ENCODE measurements at regions not wholly inside any gene's neighbourhood (a gene's known extent, or its start where the extent isn't known, plus 50 kb on each side); places are given as distances from the start of the nearest gene placed in this dataset.

DNA sequence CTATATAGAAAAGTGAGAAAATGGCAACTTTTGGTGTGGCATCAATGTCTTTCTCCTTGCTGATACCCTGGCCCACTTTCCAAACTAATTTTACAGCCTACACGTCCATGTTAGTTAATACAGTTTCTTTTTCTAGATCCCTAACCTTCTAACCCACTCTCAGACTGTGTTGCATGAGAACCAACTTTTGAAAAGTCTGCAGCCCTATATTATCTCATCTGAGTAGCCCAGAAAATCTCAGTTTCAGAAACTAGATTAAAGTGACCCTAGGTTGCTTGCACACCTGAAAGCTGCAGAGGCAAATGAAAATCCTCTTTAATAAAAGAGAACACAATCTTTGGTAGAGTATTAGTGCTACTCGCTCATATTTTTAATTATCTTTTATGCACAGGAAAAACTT is 371.6 kb upstream of the EMCN start:
- no peaks in the 10 kb centered on the region for H3K4me1 ChIP-seq (ENCODE audit: control insufficient read depth in 1 of 2, insufficient read depth in 2 of 2, low read length in 2 of 2)
- BruUV-seq (replicated peaks), result no TSS peak
- H2AFZ ChIP-seq (ENCODE audit: low read depth, low read length, poor library complexity, severe bottlenecking), result no peak overlapping the region
- H3K4me3 ChIP-seq (replicated peaks in 1 of 2; ENCODE audit: low read depth in 1 of 2, low read length in 2 of 2), result no peak overlapping the region
- ATAC-seq (no peak), DNase-seq (ENCODE audit: low read depth, low spot score) (no peak)
- no peaks in the 10 kb centered on the region for H3K79me2 ChIP-seq (ENCODE audit: insufficient read depth, low read length)
- no peak overlapping the region for H3K4me2 ChIP-seq (ENCODE audit: low read length)
- POLR2A ChIA-PET, result no interaction called here
- RAD21 ChIA-PET (ENCODE audit: low non-redundant PET in 1 of 2, low total read pairs in 2 of 2, uncharacterized antibody in 2 of 2, unreplicated experiment in 2 of 2), result no interaction called here
- no peaks in the 10 kb centered on the region for H3K36me3 ChIP-seq (ENCODE audit: control insufficient read depth in 1 of 2, insufficient read depth in 2 of 2, low read length in 2 of 2)
- TF ChIP-seq, protein P1, sequence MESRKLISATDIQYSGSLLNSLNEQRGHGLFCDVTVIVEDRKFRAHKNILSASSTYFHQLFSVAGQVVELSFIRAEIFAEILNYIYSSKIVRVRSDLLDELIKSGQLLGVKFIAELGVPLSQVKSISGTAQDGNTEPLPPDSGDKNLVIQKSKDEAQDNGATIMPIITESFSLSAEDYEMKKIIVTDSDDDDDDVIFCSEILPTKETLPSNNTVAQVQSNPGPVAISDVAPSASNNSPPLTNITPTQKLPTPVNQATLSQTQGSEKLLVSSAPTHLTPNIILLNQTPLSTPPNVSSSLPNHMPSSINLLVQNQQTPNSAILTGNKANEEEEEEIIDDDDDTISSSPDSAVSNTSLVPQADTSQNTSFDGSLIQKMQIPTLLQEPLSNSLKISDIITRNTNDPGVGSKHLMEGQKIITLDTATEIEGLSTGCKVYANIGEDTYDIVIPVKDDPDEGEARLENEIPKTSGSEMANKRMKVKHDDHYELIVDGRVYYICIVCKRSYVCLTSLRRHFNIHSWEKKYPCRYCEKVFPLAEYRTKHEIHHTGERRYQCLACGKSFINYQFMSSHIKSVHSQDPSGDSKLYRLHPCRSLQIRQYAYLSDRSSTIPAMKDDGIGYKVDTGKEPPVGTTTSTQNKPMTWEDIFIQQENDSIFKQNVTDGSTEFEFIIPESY (IDR thresholded peaks at IDR 0.05; ENCODE audit: extremely low read depth, insufficient replicate concordance, low read length), result no peak
- TF ChIP-seq CBX3 (IDR thresholded peaks at IDR 0.05; ENCODE audit: low read depth) (no peak), POLR2AphosphoS5 (IDR thresholded peaks at IDR 0.05; ENCODE audit: low read depth, low read length) (no peak), POLR2A (IDR thresholded peaks at IDR 0.05; ENCODE audit: borderline replicate concordance, extremely low read depth, insufficient read depth, insufficient read length) (no peak), EZH2phosphoT487 (IDR thresholded peaks at IDR 0.05; ENCODE audit: borderline replicate concordance) (no peak), ZNF274 (IDR thresholded peaks at IDR 0.05; ENCODE audit: low read depth, low read length) (no peak), JUND (IDR thresholded peaks at IDR 0.05) (no peak), SIN3A (IDR thresholded peaks at IDR 0.05; ENCODE audit: low read depth) (no peak), EZH2 (IDR thresholded peaks at IDR 0.05) (no peak), RAD21 (IDR thresholded peaks at IDR 0.05; ENCODE audit: low read depth) (no peak), TCF7L2 (IDR thresholded peaks at IDR 0.05; ENCODE audit: borderline replicate concordance, extremely low read depth, insufficient read depth, insufficient read length) (no peak), SP1 (IDR thresholded peaks at IDR 0.05; ENCODE audit: low read depth) (no peak), ZFX (IDR thresholded peaks at IDR 0.05) (no peak), REST (IDR thresholded peaks at IDR 0.05; ENCODE audit: low read depth) (no peak), CEBPB (IDR thresholded peaks at IDR 0.05; ENCODE audit: low read depth) (no peak), ELF1 (IDR thresholded peaks at IDR 0.05; ENCODE audit: borderline replicate concordance, low read depth) (no peak), SRF (IDR thresholded peaks at IDR 0.05; ENCODE audit: low read depth) (no peak)
- TF ChIP-seq, protein P2, sequence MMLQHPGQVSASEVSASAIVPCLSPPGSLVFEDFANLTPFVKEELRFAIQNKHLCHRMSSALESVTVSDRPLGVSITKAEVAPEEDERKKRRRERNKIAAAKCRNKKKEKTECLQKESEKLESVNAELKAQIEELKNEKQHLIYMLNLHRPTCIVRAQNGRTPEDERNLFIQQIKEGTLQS (IDR thresholded peaks at IDR 0.05), result no peak
- TF ChIP-seq, protein P3, sequence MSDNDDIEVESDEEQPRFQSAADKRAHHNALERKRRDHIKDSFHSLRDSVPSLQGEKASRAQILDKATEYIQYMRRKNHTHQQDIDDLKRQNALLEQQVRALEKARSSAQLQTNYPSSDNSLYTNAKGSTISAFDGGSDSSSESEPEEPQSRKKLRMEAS (IDR thresholded peaks at IDR 0.05), result no peak
- TF ChIP-seq, protein P4, sequence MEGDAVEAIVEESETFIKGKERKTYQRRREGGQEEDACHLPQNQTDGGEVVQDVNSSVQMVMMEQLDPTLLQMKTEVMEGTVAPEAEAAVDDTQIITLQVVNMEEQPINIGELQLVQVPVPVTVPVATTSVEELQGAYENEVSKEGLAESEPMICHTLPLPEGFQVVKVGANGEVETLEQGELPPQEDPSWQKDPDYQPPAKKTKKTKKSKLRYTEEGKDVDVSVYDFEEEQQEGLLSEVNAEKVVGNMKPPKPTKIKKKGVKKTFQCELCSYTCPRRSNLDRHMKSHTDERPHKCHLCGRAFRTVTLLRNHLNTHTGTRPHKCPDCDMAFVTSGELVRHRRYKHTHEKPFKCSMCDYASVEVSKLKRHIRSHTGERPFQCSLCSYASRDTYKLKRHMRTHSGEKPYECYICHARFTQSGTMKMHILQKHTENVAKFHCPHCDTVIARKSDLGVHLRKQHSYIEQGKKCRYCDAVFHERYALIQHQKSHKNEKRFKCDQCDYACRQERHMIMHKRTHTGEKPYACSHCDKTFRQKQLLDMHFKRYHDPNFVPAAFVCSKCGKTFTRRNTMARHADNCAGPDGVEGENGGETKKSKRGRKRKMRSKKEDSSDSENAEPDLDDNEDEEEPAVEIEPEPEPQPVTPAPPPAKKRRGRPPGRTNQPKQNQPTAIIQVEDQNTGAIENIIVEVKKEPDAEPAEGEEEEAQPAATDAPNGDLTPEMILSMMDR (IDR thresholded peaks at IDR 0.05 in 2 of 3, conservative IDR thresholded peaks at IDR 0.05 in 1 of 3; ENCODE audit: borderline replicate concordance in 1 of 3, insufficient read depth in 1 of 3, low read depth in 2 of 3, low read length in 2 of 3), result no peak
- no peaks in the 10 kb centered on the region for H4K20me1 ChIP-seq (ENCODE audit: insufficient read depth)
- H3K9me2 ChIP-seq (ENCODE audit: insufficient read depth), result no peaks in the 10 kb centered on the region
- intact Hi-C loops (cut with micrococcal nuclease), result no loop called here
- CTCF ChIA-PET, result no interaction called here
- peaks cover 0 to 9% of the 10 kb centered on the region in 2 experiments; a peak in 1 of 4 replicates for H3K9me3 ChIP-seq (ENCODE audit: control insufficient read depth in 1 of 2, insufficient read depth in 1 of 2, low read depth in 1 of 2, low read length in 2 of 2)
- no peaks in the 10 kb centered on the region for H3K27me3 ChIP-seq (ENCODE audit: insufficient read depth, low read length)
- H3K9ac ChIP-seq (ENCODE audit: low read length), result no peak overlapping the region
- no peak overlapping the region for H3K27ac ChIP-seq (ENCODE audit: low read depth, low read length)
